HG02678 (cell line): ENCODE measurements at regions not wholly inside any gene's neighbourhood (a gene's known extent, or its start where the extent isn't known, plus 50 kb on each side); places are given as distances from the start of the nearest gene placed in this dataset.

ENCODE experiments used
- ATAC-seq: cut with Tn5 transposase; IDR thresholded peaks from one replicate; pipeline ENCODE4 v1.9.1; 2021; ENCODE audit warnings: mild to moderate bottlenecking, moderate library complexity; ENCODE audit not compliant: unreplicated experiment

DNA sequence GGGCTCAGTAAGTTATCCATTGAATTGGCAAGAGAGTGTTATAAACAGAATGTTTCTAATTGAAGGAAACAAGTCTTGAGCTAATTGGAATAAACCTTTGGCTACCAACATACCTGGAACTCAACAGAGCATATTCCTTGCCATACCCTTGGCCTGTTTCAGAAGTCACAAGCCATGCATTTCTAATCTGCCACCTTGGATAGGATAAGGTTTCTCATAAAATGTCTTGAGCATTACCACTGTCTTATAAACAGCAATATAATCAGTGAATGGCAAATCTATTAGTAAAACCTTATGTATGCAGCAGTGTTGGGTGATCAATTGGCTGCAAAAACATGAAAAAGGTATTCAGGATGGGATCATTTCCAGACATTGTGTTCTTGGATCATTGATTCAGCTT is 765.2 kb upstream of the SEL1L start:
- no peak for ATAC-seq

DNA sequence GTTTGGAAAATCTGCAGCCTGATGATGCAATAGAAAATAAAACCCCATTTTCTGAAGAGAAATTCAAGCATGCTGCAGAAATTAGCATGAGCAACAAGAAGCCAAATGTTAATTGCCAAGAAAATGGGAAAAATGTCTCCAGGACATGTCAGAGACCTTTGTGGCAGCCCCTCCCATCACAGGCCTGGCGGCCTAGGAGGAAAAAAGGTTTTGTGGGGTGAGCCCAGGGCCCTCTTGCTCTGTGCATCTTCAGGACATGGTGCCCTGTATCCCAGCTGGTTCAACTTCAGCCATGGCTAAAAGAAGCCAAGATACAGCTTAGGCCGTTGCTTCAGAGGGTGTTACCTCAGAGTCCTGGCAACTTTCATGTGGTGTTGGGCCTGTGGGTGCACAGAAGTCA is 775.5 kb upstream of the SEL1L start:
- ATAC-seq = no peak

DNA sequence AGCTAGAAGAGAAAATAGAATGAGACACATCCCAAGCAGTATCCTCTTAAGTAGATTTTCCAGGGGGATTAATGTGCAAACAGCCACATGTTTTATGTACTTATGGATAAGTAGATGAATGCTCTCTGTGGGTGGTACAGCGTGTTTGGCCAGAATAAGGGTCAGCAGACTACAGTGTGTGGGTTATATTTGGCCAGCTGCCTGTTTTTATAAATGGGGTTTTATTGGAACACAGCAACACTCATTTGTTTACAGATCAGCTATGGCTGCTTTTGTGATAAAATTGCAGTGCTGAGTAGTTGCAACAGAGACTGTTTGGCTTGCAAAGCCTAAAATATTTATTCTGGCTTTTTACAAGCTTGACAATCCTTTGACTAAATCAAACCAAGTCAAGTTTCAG is 780.2 kb upstream of the SEL1L start:
- no peak for ATAC-seq

DNA sequence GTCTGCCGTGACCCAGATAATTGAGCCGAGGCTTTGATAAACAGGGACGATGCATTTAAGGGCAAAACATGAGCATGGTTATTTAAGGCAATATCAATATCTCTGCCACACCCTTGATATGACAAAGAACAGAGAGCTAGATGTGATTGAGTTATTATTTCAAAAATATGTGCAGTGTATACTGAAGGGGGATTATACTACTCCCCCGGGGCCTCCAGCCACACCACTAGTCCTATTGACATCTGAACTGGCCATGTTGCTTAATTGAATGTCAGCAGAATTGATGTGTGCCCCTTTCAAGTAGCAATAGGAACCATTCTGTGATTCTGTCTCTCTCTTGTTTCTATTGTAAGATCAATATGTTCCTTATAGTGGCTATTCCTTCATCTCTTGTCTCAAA is 794.8 kb upstream of the SEL1L start:
- no peak for ATAC-seq

DNA sequence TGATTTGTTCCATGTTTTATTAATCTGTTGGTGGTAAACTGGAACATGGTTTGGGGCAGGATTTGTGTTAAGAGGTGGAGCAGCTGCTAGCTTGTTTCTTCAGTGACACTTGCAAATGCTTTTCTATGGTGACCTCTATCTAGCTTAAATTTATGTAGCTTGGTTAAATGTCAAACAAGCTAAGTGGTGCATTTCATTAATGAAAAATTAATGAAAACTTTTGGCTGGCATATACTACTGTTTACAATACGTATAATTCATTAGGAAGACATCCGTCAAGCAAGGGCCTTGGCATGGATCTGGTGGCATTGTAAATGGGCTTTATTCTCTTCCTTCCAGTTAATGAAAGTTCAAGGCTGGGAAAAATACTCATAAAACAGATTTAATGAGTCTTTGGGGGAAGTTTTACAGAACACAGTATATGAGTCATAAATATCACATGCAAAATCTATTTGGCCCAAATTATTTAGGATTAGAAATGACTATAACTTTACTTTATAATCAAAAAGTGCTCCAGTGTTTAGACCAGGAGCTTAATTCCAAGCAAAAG is 807.7 kb upstream of the SEL1L start:
- ATAC-seq = no peak

DNA sequence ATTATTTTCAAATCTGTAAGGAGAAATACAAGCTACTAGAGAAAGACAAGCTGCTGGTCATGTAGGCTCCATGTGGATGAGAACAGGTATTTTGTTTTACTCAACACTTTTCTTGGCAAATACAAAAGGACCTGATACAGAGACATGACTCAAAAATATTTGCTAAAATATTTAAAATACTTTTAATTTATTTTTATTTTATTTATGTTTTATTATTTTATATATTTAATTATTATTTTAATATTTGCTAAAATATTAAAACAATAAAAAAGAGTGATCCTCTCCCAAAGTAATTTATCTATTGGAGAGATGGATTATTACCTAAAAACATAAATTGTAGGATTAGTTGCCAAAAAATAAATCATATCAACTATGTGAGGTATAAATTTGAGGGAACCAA is 808.9 kb upstream of the SEL1L start:
- ATAC-seq = no peak

DNA sequence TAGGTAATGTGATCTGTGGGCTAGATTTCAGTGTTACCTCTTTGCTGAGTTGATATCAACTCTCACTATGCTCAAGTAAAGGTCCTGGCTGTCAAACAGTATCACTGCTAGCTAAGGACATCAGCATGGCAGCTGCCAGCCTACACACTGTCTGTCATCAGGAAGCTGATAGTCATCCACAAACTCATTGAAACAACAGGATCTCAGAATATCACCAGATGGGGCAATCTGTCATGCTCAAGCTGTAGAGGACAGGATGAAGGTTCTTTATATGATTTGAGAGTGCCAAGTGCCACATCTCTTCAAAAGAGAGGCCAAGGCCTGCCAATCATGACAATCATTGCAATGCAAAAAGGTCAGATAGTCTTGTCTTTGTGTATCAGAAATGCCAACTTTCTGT is 811.5 kb upstream of the SEL1L start:
- no peak for ATAC-seq

DNA sequence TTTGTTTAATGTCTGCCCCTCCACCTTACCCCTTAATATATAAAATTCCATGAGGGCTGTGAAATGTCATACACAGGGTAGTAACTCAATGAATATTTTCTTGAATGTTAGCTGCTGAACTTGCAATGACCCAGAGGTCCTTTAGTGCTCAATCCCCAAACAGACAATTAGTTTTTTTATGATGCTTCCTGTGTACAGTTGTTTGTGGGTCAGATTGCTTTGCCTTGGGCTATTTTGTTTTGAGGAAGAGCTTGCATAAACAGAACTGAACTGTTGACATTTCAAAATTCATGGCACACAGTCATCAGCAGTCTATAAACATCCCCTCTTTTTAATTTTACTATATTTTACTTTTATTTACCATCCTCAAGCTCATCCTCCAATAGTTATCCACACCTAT is 820.5 kb upstream of the SEL1L start:
- no peak for ATAC-seq

DNA sequence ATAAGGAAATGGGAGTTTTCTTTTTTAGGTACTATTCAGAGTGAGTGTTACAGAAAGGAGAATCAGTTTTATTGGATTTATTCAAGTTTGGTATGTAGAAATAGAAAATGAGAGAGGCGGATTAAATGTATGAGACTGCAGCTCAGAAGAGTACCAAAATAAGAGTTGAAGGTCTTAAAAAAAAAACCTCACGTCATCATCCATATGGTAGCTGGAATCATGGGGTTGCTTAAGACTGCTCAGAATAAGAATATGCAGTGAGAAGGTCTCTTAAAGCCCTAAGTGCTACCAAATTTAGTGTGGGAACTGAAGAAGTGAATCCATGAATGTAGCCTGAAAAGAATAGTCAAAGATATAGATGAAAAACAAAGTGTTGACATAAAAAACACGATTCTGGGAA is 825.5 kb upstream of the SEL1L start:
- no peak for ATAC-seq

DNA sequence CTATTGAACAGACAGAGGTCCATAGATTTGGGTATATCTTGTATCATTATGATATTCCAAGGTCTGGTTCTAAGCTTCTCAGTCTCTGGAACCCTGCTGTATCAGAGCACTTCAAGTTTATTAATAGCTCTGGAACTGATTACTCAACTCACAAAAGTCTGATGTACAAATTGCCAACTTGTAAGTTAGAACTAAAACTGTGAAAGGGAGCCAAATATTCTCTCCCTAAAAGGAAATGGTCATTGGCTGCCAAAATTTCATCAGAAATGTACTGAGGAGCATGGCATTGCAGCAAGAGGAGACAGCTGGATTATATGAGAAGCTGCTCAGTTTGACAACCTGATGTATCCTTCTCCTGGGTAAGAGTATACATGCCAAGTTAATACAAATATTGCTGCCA is 828.8 kb upstream of the SEL1L start:
- no peak for ATAC-seq

DNA sequence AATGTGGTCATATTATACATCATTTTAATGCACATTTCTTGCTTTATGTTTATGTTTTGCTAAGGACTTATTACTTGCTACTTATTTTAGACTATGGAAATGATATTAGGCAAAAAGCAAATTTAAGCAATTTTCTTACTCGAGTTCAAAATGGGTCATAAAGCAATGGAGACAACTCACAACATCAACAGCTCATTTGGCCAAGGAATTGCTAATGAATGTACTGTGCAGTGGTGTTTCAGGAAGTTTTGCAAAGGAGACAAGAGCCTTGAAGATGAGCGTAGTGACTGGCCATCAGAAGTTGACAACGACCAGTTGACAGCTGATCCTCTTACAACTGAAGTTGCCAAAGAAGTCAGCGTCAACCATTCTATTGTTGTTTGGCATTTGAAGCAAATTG is 831.8 kb upstream of the SEL1L start:
- ATAC-seq = no peak

DNA sequence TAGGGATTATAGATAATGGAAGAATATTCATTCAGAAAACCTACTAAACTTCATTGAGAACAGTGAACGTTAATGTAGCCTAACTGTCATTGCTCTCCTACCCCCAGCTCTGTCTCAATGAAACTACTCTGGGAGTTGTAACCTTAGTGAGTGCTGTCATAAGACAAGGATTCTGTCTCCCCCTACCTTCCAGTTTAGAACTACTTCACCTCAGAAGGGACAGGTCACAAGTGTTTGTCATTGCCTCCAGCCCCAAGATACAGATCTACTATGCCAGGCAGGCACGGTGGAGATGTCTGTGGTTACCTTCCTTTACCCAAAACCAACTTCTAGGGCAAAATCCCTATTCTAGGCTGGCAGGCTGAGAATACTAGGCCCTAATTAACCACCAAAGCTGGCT is 833.1 kb upstream of the SEL1L start:
- ATAC-seq = no peak

DNA sequence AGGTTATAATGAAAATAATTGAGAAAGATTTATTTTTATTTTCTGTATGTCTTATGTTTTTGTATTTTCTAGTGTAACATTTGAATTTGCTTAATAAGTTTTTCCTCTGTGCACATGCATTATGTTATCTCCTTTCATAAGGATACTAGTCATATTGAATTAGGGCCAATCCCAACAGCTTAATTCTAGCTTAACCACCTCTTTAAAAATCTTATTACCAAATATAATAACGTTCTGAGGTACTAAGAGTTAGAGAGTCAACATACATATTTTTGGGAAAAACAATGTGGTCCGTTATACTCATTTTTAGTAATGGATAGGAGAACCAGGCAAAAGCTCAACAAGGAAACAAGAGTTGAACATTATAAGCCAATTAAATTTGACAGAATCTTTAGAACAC is 845.6 kb upstream of the SEL1L start:
- no peak for ATAC-seq

DNA sequence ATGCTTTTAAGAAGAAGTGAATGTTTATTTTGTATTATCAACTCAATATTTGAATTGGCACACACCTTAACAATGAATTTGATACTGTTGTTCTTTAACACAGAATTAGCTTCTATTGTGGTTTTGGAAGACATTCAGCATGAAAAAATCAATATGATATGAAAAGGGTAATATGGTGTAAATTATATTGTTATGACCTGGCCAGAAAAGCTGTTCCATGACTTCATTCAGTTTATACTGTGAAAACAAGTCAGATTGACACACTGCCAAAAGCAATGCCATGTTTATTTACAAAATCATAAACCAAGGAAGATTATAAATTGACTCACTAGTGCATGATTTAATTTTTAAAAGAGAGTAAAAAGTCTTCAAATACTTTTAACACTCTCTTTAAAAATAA is 851.4 kb upstream of the SEL1L start:
- no peak for ATAC-seq

DNA sequence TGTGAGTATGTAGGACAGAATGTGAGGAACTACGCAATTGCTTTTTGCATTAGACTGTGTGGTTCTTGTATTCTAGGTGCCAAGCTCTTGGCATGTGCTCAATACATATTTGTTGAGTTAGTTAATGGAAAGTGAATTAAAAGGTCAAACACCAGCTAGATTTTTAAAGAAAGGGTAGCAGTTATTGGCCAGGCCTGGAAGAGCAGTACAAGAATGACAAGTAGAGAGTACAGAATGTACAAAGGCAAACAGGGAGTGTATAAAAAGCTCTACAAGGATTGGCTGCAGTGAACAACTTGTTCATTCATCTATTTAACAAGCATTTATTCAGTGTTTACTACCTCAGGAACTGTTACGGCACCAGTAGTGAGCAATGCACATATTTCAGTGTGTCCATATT is 854.0 kb upstream of the SEL1L start:
- no peak for ATAC-seq

DNA sequence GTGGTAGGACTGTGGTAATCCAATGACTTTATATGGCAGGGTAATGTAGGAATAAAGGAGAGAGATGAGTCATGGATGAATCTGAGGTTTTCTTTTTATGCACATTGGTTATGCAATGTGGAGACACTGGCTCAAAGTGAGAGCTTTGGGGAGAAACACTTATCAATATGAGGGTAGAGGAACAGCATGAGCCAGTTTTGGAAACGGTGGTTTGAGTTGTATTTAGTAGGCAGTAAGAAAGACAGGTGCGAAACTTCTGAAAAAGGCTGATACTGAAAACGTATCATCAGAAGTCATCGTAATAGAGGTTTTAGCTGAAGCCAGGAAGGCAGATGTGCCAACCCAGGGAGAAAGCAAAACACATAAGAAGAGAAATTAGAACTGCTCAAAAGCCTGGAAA is 854.8 kb upstream of the SEL1L start:
- ATAC-seq = no peak

DNA sequence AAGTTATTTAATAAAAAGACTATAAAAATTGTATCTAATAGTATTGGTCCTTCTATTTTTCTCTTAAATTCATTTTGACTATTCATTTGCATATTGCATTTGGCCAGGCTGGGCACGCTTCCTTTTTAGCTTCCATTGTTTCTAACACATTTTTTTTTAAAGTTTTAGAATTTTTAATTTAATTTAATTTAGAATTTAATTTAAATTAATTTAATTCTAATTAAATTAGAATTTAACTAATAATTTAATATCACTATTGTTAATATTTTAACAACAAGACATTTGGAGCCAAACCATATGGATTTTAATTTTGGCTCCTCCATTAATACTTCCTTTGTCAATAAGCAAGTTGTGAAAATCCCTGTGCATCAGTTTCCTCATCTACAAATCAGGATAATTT is 856.9 kb upstream of the SEL1L start:
- ATAC-seq = no peak

DNA sequence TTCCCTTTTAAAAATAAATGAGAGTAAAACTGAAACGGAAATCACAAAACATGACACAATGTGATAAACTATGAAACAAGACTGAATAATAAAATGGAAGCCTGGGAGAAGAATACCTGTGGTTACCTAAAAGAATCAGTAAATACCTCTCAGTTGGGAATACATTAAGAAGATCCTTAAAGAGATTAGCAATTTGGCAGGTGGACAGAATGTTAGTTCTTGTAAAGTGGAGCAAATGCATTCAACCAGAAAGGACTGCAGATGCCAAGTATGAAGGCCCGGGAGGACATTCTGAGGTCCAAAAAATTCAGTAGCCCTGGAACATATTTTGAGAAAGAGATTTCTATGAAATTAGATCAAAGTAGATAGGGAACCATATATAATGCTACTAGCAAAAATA is 861.3 kb upstream of the SEL1L start:
- ATAC-seq = no peak

DNA sequence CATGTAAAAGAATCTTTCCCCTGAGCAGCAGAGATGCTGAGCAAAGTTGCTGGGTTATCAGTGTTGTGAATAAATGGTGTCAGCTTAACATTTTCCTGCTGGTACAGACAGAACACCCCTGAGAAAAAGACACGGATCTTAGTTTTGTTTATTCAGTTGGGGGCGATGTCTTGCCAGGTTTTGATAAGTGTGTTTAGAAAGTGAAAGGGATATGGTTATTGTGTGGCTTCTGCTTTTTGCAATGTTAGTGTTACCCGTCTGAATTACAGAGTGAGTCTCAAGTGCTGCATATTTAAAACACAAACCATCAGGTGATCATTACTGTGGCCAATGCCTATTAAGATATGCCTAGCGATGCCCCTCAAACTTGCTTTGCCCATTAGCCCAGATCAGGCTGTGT is 864.6 kb upstream of the SEL1L start:
- no peak for ATAC-seq

DNA sequence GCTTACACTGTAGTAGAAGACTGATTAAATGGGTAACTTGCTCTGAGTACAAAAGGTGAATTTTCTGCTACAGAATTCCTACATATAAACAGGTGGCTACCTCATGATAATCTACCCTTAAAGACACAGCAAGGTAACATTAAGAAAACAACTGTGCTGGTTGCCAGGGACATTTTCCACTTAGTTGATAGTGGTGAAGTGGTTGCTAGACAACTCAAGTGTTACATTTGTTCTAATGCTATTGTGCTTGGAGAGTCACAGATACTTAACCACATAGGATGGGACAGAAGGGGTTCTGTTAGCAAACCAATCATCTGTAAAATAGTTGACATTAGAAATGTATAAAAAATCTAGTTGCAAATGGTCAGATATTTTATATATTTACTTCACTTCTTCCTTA is 870.3 kb upstream of the SEL1L start:
- ATAC-seq = no peak

DNA sequence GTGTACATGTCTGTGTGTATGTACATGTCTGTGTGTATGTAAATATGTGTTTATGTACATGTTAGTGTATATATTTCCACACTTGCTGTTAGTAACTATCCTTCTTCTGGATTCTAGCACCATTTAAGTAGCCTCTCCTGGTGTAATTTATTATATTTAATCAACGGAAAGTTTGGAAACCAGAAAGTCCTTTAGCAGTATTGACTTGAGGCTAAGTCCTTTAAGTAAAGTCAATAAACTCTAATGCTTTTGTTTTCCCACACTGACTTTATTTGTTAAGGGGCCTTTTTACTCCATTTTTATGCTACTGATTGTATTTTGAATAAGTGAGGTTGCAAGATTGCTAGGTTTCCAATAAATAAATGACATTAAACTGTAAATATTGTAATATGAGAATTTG is 876.4 kb upstream of the SEL1L start:
- no peak for ATAC-seq

DNA sequence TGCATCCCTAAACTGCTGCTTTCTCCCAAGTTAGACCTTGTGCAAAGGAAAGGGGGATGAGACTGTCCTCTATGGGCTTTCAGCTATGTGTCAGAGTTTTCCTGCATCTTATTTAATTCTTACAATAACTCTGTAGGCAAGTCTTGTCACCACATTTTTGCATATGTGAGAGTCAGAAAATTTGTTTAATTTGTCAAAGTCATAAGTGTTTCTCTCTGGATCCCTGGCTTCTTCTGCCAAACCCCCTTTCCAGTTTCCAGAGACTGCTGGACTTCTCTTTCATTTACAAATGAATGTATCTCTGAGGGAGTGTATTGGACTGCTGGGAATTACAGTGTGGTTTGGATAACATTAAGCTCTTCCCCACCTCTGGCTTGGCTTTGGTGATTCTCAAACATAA is 877.6 kb upstream of the SEL1L start:
- ATAC-seq = no peak

DNA sequence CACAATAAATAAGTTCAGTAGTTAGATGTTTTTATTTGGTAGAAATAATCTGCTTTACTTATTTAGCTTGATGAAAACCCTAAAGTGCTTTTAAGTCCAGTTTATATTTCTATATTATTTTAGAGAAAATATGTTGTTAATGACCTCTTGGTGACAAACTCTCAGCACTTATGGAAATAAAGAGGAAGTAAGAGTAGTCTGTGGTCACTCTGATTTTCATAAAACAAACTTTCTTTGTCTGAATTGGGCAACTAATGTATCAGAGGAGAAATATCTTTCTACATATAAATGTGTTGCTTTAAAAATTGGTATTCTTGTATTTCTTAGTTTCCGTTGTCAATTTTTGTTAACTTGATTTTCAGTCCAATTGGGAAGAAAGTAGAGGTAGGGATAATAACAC is 878.9 kb upstream of the SEL1L start:
- ATAC-seq = no peak
